ENCODE measurements at regions not wholly inside any gene's neighbourhood (a gene's known extent, or its start where the extent isn't known, plus 50 kb on each side); places are given as distances from the start of the nearest gene placed in this dataset.

- TF ChIP-seq CTCF (IDR thresholded peaks at IDR 0.05) = no peak
- TF ChIP-seq POLR2A (IDR thresholded peaks at IDR 0.05) = no peak
Measured at GRCh38 chr1:79519084-79519760, 512.7 kb upstream of the ADGRL4 start.

All from right lobe of liver (tissue), 4 donors.